SK-N-MC (cell line): ENCODE measurements at regions not wholly inside any gene's neighbourhood (a gene's known extent, or its start where the extent isn't known, plus 50 kb on each side); places are given as distances from the start of the nearest gene placed in this dataset.

ENCODE experiments used
- EZH2 ChIP-seq: fragments of 200-600 bp; sonication (generic); IDR thresholded peaks from one replicate; pipeline ENCODE4 v1.6.1; 2017; ENCODE audit warnings: antibody characterized with exemption
- POLR2AphosphoS5 ChIP-seq: IDR thresholded peaks from 2 replicates; pipeline ENCODE4 v1.6.1; 2012; ENCODE audit warnings: mild to moderate bottlenecking, low read depth, low read length, borderline replicate concordance

DNA sequence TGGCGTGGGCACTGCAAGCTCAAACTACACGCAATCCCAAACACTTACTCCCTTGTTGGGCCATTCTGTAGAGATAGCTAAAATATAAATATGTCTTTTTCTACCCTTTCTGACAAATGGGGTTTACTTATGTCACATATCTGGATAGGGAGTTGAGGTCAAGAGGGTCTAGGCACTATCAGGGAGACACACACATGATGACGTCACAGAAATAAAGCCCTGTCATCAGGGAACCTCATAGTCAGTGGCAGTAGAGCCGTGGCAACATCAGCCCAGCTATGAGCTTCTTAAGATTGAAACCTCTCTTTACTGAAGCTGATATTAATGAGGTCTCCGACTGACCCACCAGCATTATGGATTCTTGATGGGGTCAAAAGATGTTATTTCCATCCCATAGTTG is 234.6 kb upstream of the CDH7 start:
- no peak for TF ChIP-seq EZH2
- TF ChIP-seq POLR2AphosphoS5 = no peak
